ENCODE measurements at regions not wholly inside any gene's neighbourhood (a gene's known extent, or its start where the extent isn't known, plus 50 kb on each side); places are given as distances from the start of the nearest gene placed in this dataset.

GRCh38 chr12:107437954-107438353, 247.6 kb upstream of the PWP1 start:
- H2AK5ac ChIP-seq (ENCODE audit: low read length, severe bottlenecking): no peak overlapping the region
- H3K27me3 ChIP-seq (ENCODE audit: control insufficient read depth in 1 of 2, insufficient read depth in 1 of 2, low read length in 2 of 2): no peaks in the 10 kb centered on the region
- no peaks in the 10 kb centered on the region for H3K9me3 ChIP-seq (ENCODE audit: control insufficient read depth, low read length)
- H2AFZ ChIP-seq (ENCODE audit: low read depth, low read length): no peak overlapping the region
- no peak overlapping the region for H3K14ac ChIP-seq (ENCODE audit: low read length in 2 of 2)
- no peak overlapping the region for H2BK120ac ChIP-seq (ENCODE audit: low read depth, low read length)
- H3K36me3 ChIP-seq (ENCODE audit: control insufficient read depth in 1 of 2, insufficient read depth in 2 of 2, low read depth in 1 of 2, low read length in 2 of 2): no peaks in the 10 kb centered on the region
- no peak overlapping the region for H4K91ac ChIP-seq (ENCODE audit: low read length)
- H3K18ac ChIP-seq (ENCODE audit: low read depth in 1 of 2, low read length in 2 of 2): no peak overlapping the region
- WGBS: 86% methylated on average over 6 of the region's 6 CpGs
- no peak overlapping the region for H3K4ac ChIP-seq (ENCODE audit: low read depth in 1 of 2, low read length in 2 of 2)
- H3K79me1 ChIP-seq (replicated peaks; ENCODE audit: low read length, poor library complexity, severe bottlenecking): no peaks in the 10 kb centered on the region
- H3K27ac ChIP-seq (ENCODE audit: low read length, poor library complexity, severe bottlenecking): no peak overlapping the region
- no peak overlapping the region for H4K8ac ChIP-seq (ENCODE audit: low read length)
- no peak overlapping the region for H3K9ac ChIP-seq (ENCODE audit: low read length)
- no peak for DNase-seq
- H2BK12ac ChIP-seq (ENCODE audit: low read length in 2 of 2): no peak overlapping the region
- no peak overlapping the region for H3K4me2 ChIP-seq (ENCODE audit: low read length, poor library complexity, severe bottlenecking)
- peaks cover 8% of the 10 kb centered on the region for H3K4me1 ChIP-seq (ENCODE audit: control insufficient read depth, insufficient read depth, low read depth, low read length)
- H3K4me3 ChIP-seq (ENCODE audit: insufficient read depth in 1 of 2, low read depth in 1 of 2, low read length in 2 of 2): no peak overlapping the region
- H3K23ac ChIP-seq (ENCODE audit: low read length in 2 of 2): no peak overlapping the region
- H2BK15ac ChIP-seq (ENCODE audit: low read depth, poor library complexity, severe bottlenecking): no peak overlapping the region
- H2BK5ac ChIP-seq (ENCODE audit: low read depth, low read length, poor library complexity, severe bottlenecking): no peak overlapping the region

- Histone ChIP-seq H3K23ac (ENCODE audit: low read length in 2 of 2) (peak overlapping the region in 1 of 2 experiments; percentile 18), H2BK15ac (ENCODE audit: low read depth, poor library complexity, severe bottlenecking) (no peak overlapping the region), H3K4ac (ENCODE audit: low read depth in 1 of 2, low read length in 2 of 2) (no peak overlapping the region), H2AFZ (ENCODE audit: low read depth, low read length) (no peak overlapping the region), H3K4me1 (ENCODE audit: control insufficient read depth, insufficient read depth, low read depth, low read length) (peaks cover 6% of the 10 kb centered on the region), H3K9me3 (ENCODE audit: control insufficient read depth, low read length) (no peaks in the 10 kb centered on the region), H3K4me3 (ENCODE audit: insufficient read depth in 1 of 2, low read depth in 1 of 2, low read length in 2 of 2) (no peak overlapping the region), H3K79me1 (replicated peaks; ENCODE audit: low read length, poor library complexity, severe bottlenecking) (no peaks in the 10 kb centered on the region), H4K91ac (ENCODE audit: low read length) (no peak overlapping the region), H3K14ac (ENCODE audit: low read length in 2 of 2) (no peak overlapping the region), H2BK120ac (ENCODE audit: low read depth, low read length) (no peak overlapping the region), H4K8ac (ENCODE audit: low read length) (no peak overlapping the region), H3K4me2 (ENCODE audit: low read length, poor library complexity, severe bottlenecking) (no peak overlapping the region), H2BK5ac (ENCODE audit: low read depth, low read length, poor library complexity, severe bottlenecking) (no peak overlapping the region), H3K9ac (ENCODE audit: low read length) (no peak overlapping the region), H2AK5ac (ENCODE audit: low read length, severe bottlenecking) (no peak overlapping the region), H3K27me3 (ENCODE audit: control insufficient read depth in 1 of 2, insufficient read depth in 1 of 2, low read length in 2 of 2) (no peaks in the 10 kb centered on the region), H3K36me3 (ENCODE audit: control insufficient read depth in 1 of 2, insufficient read depth in 2 of 2, low read depth in 1 of 2, low read length in 2 of 2) (no peaks in the 10 kb centered on the region), H3K27ac (ENCODE audit: low read length, poor library complexity, severe bottlenecking) (no peak overlapping the region), H2BK12ac (ENCODE audit: low read length in 2 of 2) (no peak overlapping the region), H3K18ac (ENCODE audit: low read depth in 1 of 2, low read length in 2 of 2) (no peak overlapping the region)
- no peak for DNase-seq
- 58% methylated on average over 5 of the region's 8 CpGs for WGBS
These were observed 246.4 kb upstream of the PWP1 start for GRCh38 chr12:107439026-107439738.

GRCh38 chr12:107440606-107441005, 245.0 kb upstream of the PWP1 start:
- Histone ChIP-seq H3K18ac (ENCODE audit: low read depth in 1 of 2, low read length in 2 of 2) (no peak overlapping the region), H3K27ac (ENCODE audit: low read length, poor library complexity, severe bottlenecking) (no peak overlapping the region), H3K9ac (ENCODE audit: low read length) (no peak overlapping the region), H3K14ac (ENCODE audit: low read length in 2 of 2) (no peak overlapping the region), H2BK120ac (ENCODE audit: low read depth, low read length) (no peak overlapping the region), H3K27me3 (ENCODE audit: control insufficient read depth in 1 of 2, insufficient read depth in 1 of 2, low read length in 2 of 2) (no peaks in the 10 kb centered on the region), H3K4me1 (ENCODE audit: control insufficient read depth, insufficient read depth, low read depth, low read length) (peaks cover 4% of the 10 kb centered on the region), H3K4me2 (ENCODE audit: low read length, poor library complexity, severe bottlenecking) (no peak overlapping the region), H2BK15ac (ENCODE audit: low read depth, poor library complexity, severe bottlenecking) (no peak overlapping the region), H3K9me3 (ENCODE audit: control insufficient read depth, low read length) (no peaks in the 10 kb centered on the region), H3K79me1 (replicated peaks; ENCODE audit: low read length, poor library complexity, severe bottlenecking) (no peaks in the 10 kb centered on the region), H2AK5ac (ENCODE audit: low read length, severe bottlenecking) (no peak overlapping the region), H4K91ac (ENCODE audit: low read length) (no peak overlapping the region), H3K36me3 (ENCODE audit: control insufficient read depth in 1 of 2, insufficient read depth in 2 of 2, low read depth in 1 of 2, low read length in 2 of 2) (no peaks in the 10 kb centered on the region), H2BK12ac (ENCODE audit: low read length in 2 of 2) (no peak overlapping the region), H3K4me3 (ENCODE audit: insufficient read depth in 1 of 2, low read depth in 1 of 2, low read length in 2 of 2) (no peak overlapping the region), H4K8ac (ENCODE audit: low read length) (no peak overlapping the region), H2BK5ac (ENCODE audit: low read depth, low read length, poor library complexity, severe bottlenecking) (no peak overlapping the region), H2AFZ (ENCODE audit: low read depth, low read length) (no peak overlapping the region), H3K23ac (ENCODE audit: low read length in 2 of 2) (no peak overlapping the region), H3K4ac (ENCODE audit: low read depth in 1 of 2, low read length in 2 of 2) (no peak overlapping the region)
- DNase-seq: no peak
- 91% methylated on average over 2 of the region's 4 CpGs for WGBS

GRCh38 chr12:107441665-107442300, 243.8 kb upstream of the PWP1 start:
- H3K27ac ChIP-seq (ENCODE audit: low read length, poor library complexity, severe bottlenecking): no peak overlapping the region
- peak overlapping the region; percentile 83 for H3K9ac ChIP-seq (ENCODE audit: low read length)
- H3K14ac ChIP-seq (ENCODE audit: low read length in 2 of 2): no peak overlapping the region
- H3K36me3 ChIP-seq (ENCODE audit: control insufficient read depth in 1 of 2, insufficient read depth in 2 of 2, low read depth in 1 of 2, low read length in 2 of 2): no peaks in the 10 kb centered on the region
- H4K91ac ChIP-seq (ENCODE audit: low read length): no peak overlapping the region
- H3K27me3 ChIP-seq (ENCODE audit: control insufficient read depth in 1 of 2, insufficient read depth in 1 of 2, low read length in 2 of 2): no peaks in the 10 kb centered on the region
- no peak overlapping the region for H2BK120ac ChIP-seq (ENCODE audit: low read depth, low read length)
- no peaks in the 10 kb centered on the region for H3K9me3 ChIP-seq (ENCODE audit: control insufficient read depth, low read length)
- no peak overlapping the region for H2BK15ac ChIP-seq (ENCODE audit: low read depth, poor library complexity, severe bottlenecking)
- H2AK5ac ChIP-seq (ENCODE audit: low read length, severe bottlenecking): no peak overlapping the region
- no peak overlapping the region for H2AFZ ChIP-seq (ENCODE audit: low read depth, low read length)
- H3K79me1 ChIP-seq (replicated peaks; ENCODE audit: low read length, poor library complexity, severe bottlenecking): no peaks in the 10 kb centered on the region
- no peaks in the 10 kb centered on the region for H3K4me1 ChIP-seq (ENCODE audit: control insufficient read depth, insufficient read depth, low read depth, low read length)
- H3K23ac ChIP-seq (ENCODE audit: low read length in 2 of 2): no peak overlapping the region
- H2BK12ac ChIP-seq (ENCODE audit: low read length in 2 of 2): no peak overlapping the region
- no peak overlapping the region for H3K4me2 ChIP-seq (ENCODE audit: low read length, poor library complexity, severe bottlenecking)
- no peak overlapping the region for H3K4ac ChIP-seq (ENCODE audit: low read depth in 1 of 2, low read length in 2 of 2)
- H3K18ac ChIP-seq (ENCODE audit: low read depth in 1 of 2, low read length in 2 of 2): no peak overlapping the region
- no peak for DNase-seq
- H3K4me3 ChIP-seq (ENCODE audit: insufficient read depth in 1 of 2, low read depth in 1 of 2, low read length in 2 of 2): peak overlapping the region in 1 of 2 experiments; percentile 64
- no peak overlapping the region for H4K8ac ChIP-seq (ENCODE audit: low read length)
- H2BK5ac ChIP-seq (ENCODE audit: low read depth, low read length, poor library complexity, severe bottlenecking): no peak overlapping the region
- WGBS: 92% methylated on average over 7 of the region's 8 CpGs

All from mesenchymal stem cell (in vitro differentiated cells and primary cell).